ENCODE measurements at regions not wholly inside any gene's neighbourhood (a gene's known extent, or its start where the extent isn't known, plus 50 kb on each side); places are given as distances from the start of the nearest gene placed in this dataset.
"Not testable (repeated sequence)": the region's sequence is repeated elsewhere in the genome, so short reads cannot be mapped to it uniquely, and the experiment has no call there.

- not testable (repeated sequence) for H3K4me1 ChIP-seq (ENCODE audit: control insufficient read depth in 1 of 2, insufficient read depth in 2 of 2, low read length in 2 of 2); H3K36me3 ChIP-seq (ENCODE audit: control insufficient read depth in 1 of 2, insufficient read depth in 2 of 2, low read length in 2 of 2); H3K27ac ChIP-seq (ENCODE audit: low read length); H3K27me3 ChIP-seq (ENCODE audit: low read depth, low read length); H3K4me3 ChIP-seq (ENCODE audit: low read depth in 1 of 2, low read length in 2 of 2); H3K9me3 ChIP-seq (ENCODE audit: control insufficient read depth in 1 of 2, low read length in 2 of 2)
These were observed 56.2 kb upstream of the DDAH1 start for GRCh38 chr1:85520826-85521820.

- not testable (repeated sequence) for H3K4me1 ChIP-seq (ENCODE audit: control insufficient read depth in 1 of 2, insufficient read depth in 2 of 2, low read length in 2 of 2); H3K27ac ChIP-seq (ENCODE audit: low read length); H3K36me3 ChIP-seq (ENCODE audit: control insufficient read depth in 1 of 2, insufficient read depth in 2 of 2, low read length in 2 of 2); H3K4me3 ChIP-seq (ENCODE audit: low read depth in 1 of 2, low read length in 2 of 2); H3K9me3 ChIP-seq (ENCODE audit: control insufficient read depth in 1 of 2, low read length in 2 of 2); H3K27me3 ChIP-seq (ENCODE audit: low read depth, low read length)
These were observed 57.5 kb upstream of the DDAH1 start for GRCh38 chr1:85522458-85522857.

- H3K27ac ChIP-seq (ENCODE audit: low read length); H3K36me3 ChIP-seq (ENCODE audit: control insufficient read depth in 1 of 2, insufficient read depth in 2 of 2, low read length in 2 of 2); H3K27me3 ChIP-seq (ENCODE audit: low read depth, low read length); H3K4me1 ChIP-seq (ENCODE audit: control insufficient read depth in 1 of 2, insufficient read depth in 2 of 2, low read length in 2 of 2); H3K4me3 ChIP-seq (ENCODE audit: low read depth in 1 of 2, low read length in 2 of 2); H3K9me3 ChIP-seq (ENCODE audit: control insufficient read depth in 1 of 2, low read length in 2 of 2): not testable (repeated sequence)
These were observed 57.5 kb upstream of the CCN1 start for GRCh38 chr1:85523061-85523460.

GRCh38 chr1:85524281-85524886 is 56.2 kb upstream of the CCN1 start:
- not testable (repeated sequence) for H3K4me3 ChIP-seq (ENCODE audit: low read depth in 1 of 2, low read length in 2 of 2); H3K36me3 ChIP-seq (ENCODE audit: control insufficient read depth in 1 of 2, insufficient read depth in 2 of 2, low read length in 2 of 2); H3K27me3 ChIP-seq (ENCODE audit: low read depth, low read length); H3K27ac ChIP-seq (ENCODE audit: low read length); H3K9me3 ChIP-seq (ENCODE audit: control insufficient read depth in 1 of 2, low read length in 2 of 2); H3K4me1 ChIP-seq (ENCODE audit: control insufficient read depth in 1 of 2, insufficient read depth in 2 of 2, low read length in 2 of 2)

- not testable (repeated sequence) for H3K36me3 ChIP-seq (ENCODE audit: control insufficient read depth in 1 of 2, insufficient read depth in 2 of 2, low read length in 2 of 2); H3K27me3 ChIP-seq (ENCODE audit: low read depth, low read length); H3K4me3 ChIP-seq (ENCODE audit: low read depth in 1 of 2, low read length in 2 of 2); H3K4me1 ChIP-seq (ENCODE audit: control insufficient read depth in 1 of 2, insufficient read depth in 2 of 2, low read length in 2 of 2); H3K9me3 ChIP-seq (ENCODE audit: control insufficient read depth in 1 of 2, low read length in 2 of 2)
- peak overlapping the region; percentile 39 for H3K27ac ChIP-seq (ENCODE audit: low read length)
These were observed 55.0 kb upstream of the CCN1 start for GRCh38 chr1:85525591-85525991.

- not testable (repeated sequence) for H3K9me3 ChIP-seq (ENCODE audit: control insufficient read depth in 1 of 2, low read length in 2 of 2); H3K36me3 ChIP-seq (ENCODE audit: control insufficient read depth in 1 of 2, insufficient read depth in 2 of 2, low read length in 2 of 2); H3K4me3 ChIP-seq (ENCODE audit: low read depth in 1 of 2, low read length in 2 of 2); H3K27me3 ChIP-seq (ENCODE audit: low read depth, low read length); H3K4me1 ChIP-seq (ENCODE audit: control insufficient read depth in 1 of 2, insufficient read depth in 2 of 2, low read length in 2 of 2)
- H3K27ac ChIP-seq (ENCODE audit: low read length): peak overlapping the region; percentile 39
These were observed 54.3 kb upstream of the CCN1 start for GRCh38 chr1:85526216-85526615.

GRCh38 chr1:85527145-85527544 is 53.4 kb upstream of the CCN1 start:
- H3K27ac ChIP-seq (ENCODE audit: low read length): not testable (repeated sequence)

More at GRCh38 chr1:85527145-85527544, 53.4 kb upstream of the CCN1 start:
- H3K4me1 ChIP-seq (ENCODE audit: control insufficient read depth in 1 of 2, insufficient read depth in 2 of 2, low read length in 2 of 2); H3K27me3 ChIP-seq (ENCODE audit: low read depth, low read length); H3K9me3 ChIP-seq (ENCODE audit: control insufficient read depth in 1 of 2, low read length in 2 of 2); H3K4me3 ChIP-seq (ENCODE audit: low read depth in 1 of 2, low read length in 2 of 2); H3K36me3 ChIP-seq (ENCODE audit: control insufficient read depth in 1 of 2, insufficient read depth in 2 of 2, low read length in 2 of 2): not testable (repeated sequence)
